ENCODE measurements at regions not wholly inside any gene's neighbourhood (a gene's known extent, or its start where the extent isn't known, plus 50 kb on each side); places are given as distances from the start of the nearest gene placed in this dataset.

GRCh38 chr10:78456649-78457400 is 423.2 kb downstream of the RPS24 start:
- Histone ChIP-seq H3K9me3 (ENCODE audit: low read length) (no peaks in the 10 kb centered on the region), H3K36me3 (ENCODE audit: insufficient read depth, low read length) (no peaks in the 10 kb centered on the region), H3K27me3 (ENCODE audit: control insufficient read depth in 1 of 2, insufficient read depth in 2 of 2, low read length in 2 of 2) (no peaks in the 10 kb centered on the region), H3K9ac (ENCODE audit: low read length) (no peak overlapping the region), H3K4me1 (ENCODE audit: insufficient read depth, low read length) (peaks cover 13% of the 10 kb centered on the region), H3K27ac (ENCODE audit: low read depth, low read length) (no peak overlapping the region), H3K4me3 (ENCODE audit: low read depth in 1 of 2, low read length in 2 of 2) (no peak overlapping the region)

GRCh38 chr10:78457804-78458482 is 424.3 kb downstream of the RPS24 start:
- no peak overlapping the region for H3K27ac ChIP-seq (ENCODE audit: low read depth, low read length)
- H3K4me1 ChIP-seq (ENCODE audit: insufficient read depth, low read length) = peaks cover 13% of the 10 kb centered on the region
- H3K36me3 ChIP-seq (ENCODE audit: insufficient read depth, low read length) = no peaks in the 10 kb centered on the region
- no peak overlapping the region for H3K4me3 ChIP-seq (ENCODE audit: low read depth in 1 of 2, low read length in 2 of 2)
- no peaks in the 10 kb centered on the region for H3K9me3 ChIP-seq (ENCODE audit: low read length)
- H3K27me3 ChIP-seq (ENCODE audit: control insufficient read depth in 1 of 2, insufficient read depth in 2 of 2, low read length in 2 of 2) = no peaks in the 10 kb centered on the region
- H3K9ac ChIP-seq (ENCODE audit: low read length) = no peak overlapping the region

DNA sequence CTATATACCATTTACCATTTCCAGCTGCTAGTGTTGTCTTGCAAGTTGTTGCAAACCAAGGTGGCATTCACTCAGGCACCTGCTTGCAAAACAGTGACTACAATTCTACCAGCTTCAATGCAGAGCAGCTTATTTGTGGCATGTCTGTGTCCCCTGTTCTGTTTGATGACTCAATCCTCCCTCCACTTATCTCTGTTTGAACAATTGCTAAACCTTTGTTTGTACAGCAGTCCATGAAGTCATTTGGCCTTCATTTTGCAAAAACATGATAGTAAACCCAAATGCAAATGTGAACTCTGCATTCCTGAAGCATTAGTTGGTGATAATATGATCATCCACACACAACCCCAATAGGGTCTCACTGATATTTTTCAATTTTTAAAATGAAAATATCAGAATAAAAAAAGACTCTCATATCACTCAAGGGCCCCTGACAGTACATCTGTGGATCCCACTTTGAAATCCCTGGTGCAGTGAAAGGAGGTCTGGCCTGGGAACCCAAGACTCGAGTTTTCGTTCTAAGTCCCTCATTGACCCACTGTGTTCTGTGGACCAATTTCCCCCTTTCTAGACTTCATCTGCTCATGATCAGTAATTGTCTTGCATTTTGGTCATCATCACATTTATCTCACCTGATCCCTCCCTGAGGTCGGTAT is 425.4 kb downstream of the RPS24 start:
- peaks cover 13% of the 10 kb centered on the region for H3K4me1 ChIP-seq (ENCODE audit: insufficient read depth, low read length)
- H3K9me3 ChIP-seq (ENCODE audit: low read length) = no peaks in the 10 kb centered on the region
- no peak overlapping the region for H3K27ac ChIP-seq (ENCODE audit: low read depth, low read length)
- H3K4me3 ChIP-seq (ENCODE audit: low read depth in 1 of 2, low read length in 2 of 2) = no peak overlapping the region
- H3K9ac ChIP-seq (ENCODE audit: low read length) = no peak overlapping the region
- no peaks in the 10 kb centered on the region for H3K27me3 ChIP-seq (ENCODE audit: control insufficient read depth in 1 of 2, insufficient read depth in 2 of 2, low read length in 2 of 2)
- no peaks in the 10 kb centered on the region for H3K36me3 ChIP-seq (ENCODE audit: insufficient read depth, low read length)

DNA sequence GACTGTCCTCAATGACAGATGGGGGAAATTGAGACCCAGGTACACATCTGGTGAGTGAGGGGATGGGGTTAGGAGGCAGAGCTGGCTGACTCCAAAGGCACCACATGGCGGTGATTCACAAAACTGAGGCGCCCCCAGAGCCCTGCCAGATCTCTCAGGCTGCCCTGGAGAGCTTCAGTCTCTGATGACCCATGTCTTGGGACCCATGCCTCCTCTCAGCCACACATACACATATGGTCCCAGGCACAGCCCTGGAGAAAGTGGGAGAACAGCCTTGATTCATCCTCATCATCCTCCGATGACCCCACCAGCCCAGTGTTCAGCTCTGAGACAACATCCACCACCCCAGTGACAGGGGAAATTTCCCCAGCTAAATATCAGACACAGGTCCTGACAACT is 426.0 kb downstream of the RPS24 start:
- H3K4me1 ChIP-seq (ENCODE audit: insufficient read depth, low read length) = peaks cover 13% of the 10 kb centered on the region
- H3K27me3 ChIP-seq (ENCODE audit: control insufficient read depth in 1 of 2, insufficient read depth in 2 of 2, low read length in 2 of 2) = no peaks in the 10 kb centered on the region
- H3K9me3 ChIP-seq (ENCODE audit: low read length) = no peaks in the 10 kb centered on the region
- no peaks in the 10 kb centered on the region for H3K36me3 ChIP-seq (ENCODE audit: insufficient read depth, low read length)
- no peak overlapping the region for H3K9ac ChIP-seq (ENCODE audit: low read length)
- H3K27ac ChIP-seq (ENCODE audit: low read depth, low read length) = no peak overlapping the region
- no peak overlapping the region for H3K4me3 ChIP-seq (ENCODE audit: low read depth in 1 of 2, low read length in 2 of 2)

DNA sequence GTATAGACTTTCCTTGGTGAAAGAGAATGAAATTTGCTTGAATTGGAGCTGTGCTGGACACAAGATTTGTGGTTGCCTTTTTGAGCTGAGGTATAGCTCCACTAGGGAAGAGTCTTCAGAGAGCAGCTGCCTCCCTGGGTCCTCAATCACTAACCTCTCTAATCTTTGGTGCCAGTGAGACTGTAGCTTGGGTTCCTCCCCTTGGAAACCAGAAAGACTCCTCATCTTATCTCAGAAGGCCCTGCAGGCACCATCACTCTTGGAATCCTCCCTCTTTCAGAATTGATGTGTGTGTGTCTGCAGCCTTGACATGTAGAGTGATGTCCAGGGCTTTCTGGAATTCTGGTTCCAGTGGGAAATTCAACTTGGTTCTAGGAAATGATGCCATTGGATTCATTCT is 426.5 kb downstream of the RPS24 start:
- no peaks in the 10 kb centered on the region for H3K9me3 ChIP-seq (ENCODE audit: low read length)
- H3K4me1 ChIP-seq (ENCODE audit: insufficient read depth, low read length) = peaks cover 9% of the 10 kb centered on the region
- no peaks in the 10 kb centered on the region for H3K36me3 ChIP-seq (ENCODE audit: insufficient read depth, low read length)
- H3K27ac ChIP-seq (ENCODE audit: low read depth, low read length) = no peak overlapping the region
- H3K9ac ChIP-seq (ENCODE audit: low read length) = no peak overlapping the region
- no peaks in the 10 kb centered on the region for H3K27me3 ChIP-seq (ENCODE audit: control insufficient read depth in 1 of 2, insufficient read depth in 2 of 2, low read length in 2 of 2)
- H3K4me3 ChIP-seq (ENCODE audit: low read depth in 1 of 2, low read length in 2 of 2) = no peak overlapping the region

DNA sequence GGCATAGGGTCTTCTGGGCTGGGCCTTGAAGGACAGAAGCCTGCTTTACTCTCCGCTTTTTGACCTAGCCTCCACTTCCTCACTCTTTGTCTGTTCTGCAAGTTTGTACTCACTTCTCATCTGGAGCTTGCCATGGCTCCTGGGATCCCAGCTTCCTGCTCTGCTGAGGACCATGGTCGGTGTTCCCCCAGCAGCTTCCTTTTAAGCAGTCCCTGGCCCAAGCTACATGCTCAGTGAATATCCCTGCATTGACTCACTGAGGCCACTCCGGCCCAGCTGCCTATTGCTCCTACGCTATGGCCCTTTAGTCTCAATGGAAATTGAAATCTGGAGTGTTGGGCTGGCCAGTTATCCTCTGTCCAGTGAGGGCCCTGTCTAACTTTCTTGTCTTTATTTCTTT is 427.7 kb downstream of the RPS24 start:
- no peaks in the 10 kb centered on the region for H3K4me1 ChIP-seq (ENCODE audit: insufficient read depth, low read length)
- no peak overlapping the region for H3K9ac ChIP-seq (ENCODE audit: low read length)
- H3K4me3 ChIP-seq (ENCODE audit: low read depth in 1 of 2, low read length in 2 of 2) = no peak overlapping the region
- H3K27ac ChIP-seq (ENCODE audit: low read depth, low read length) = no peak overlapping the region
- H3K9me3 ChIP-seq (ENCODE audit: low read length) = no peaks in the 10 kb centered on the region
- H3K27me3 ChIP-seq (ENCODE audit: control insufficient read depth in 1 of 2, insufficient read depth in 2 of 2, low read length in 2 of 2) = no peaks in the 10 kb centered on the region
- H3K36me3 ChIP-seq (ENCODE audit: insufficient read depth, low read length) = no peaks in the 10 kb centered on the region

DNA sequence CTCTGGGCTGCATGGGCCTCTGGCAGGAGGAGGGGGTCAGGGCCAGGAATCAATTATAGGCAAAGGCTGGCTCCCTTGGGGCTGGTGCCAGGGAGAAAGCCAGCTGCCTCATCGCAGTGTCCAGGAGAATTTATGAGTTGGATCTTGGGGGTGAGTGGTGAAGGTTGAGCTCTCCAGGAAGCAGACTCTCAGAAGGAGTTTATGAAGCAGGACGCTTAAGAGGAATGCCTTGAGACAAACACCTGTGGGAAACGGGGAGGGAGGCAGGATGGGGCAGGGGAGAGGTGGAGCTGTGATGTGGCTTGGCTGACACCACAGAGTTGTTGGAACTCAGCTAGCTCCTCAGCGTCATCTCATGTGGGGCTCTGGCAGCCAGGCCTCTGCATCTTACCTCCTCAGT is 428.5 kb downstream of the RPS24 start:
- Histone ChIP-seq H3K27ac (ENCODE audit: low read depth, low read length) (no peak overlapping the region), H3K4me3 (ENCODE audit: low read depth in 1 of 2, low read length in 2 of 2) (no peak overlapping the region), H3K9me3 (ENCODE audit: low read length) (no peaks in the 10 kb centered on the region), H3K36me3 (ENCODE audit: insufficient read depth, low read length) (no peaks in the 10 kb centered on the region), H3K27me3 (ENCODE audit: control insufficient read depth in 1 of 2, insufficient read depth in 2 of 2, low read length in 2 of 2) (no peaks in the 10 kb centered on the region), H3K9ac (ENCODE audit: low read length) (no peak overlapping the region), H3K4me1 (ENCODE audit: insufficient read depth, low read length) (no peaks in the 10 kb centered on the region)

- H3K27me3 ChIP-seq (ENCODE audit: control insufficient read depth in 1 of 2, insufficient read depth in 2 of 2, low read length in 2 of 2) = no peaks in the 10 kb centered on the region
- H3K27ac ChIP-seq (ENCODE audit: low read depth, low read length) = no peak overlapping the region
- H3K9me3 ChIP-seq (ENCODE audit: low read length) = no peaks in the 10 kb centered on the region
- no peaks in the 10 kb centered on the region for H3K36me3 ChIP-seq (ENCODE audit: insufficient read depth, low read length)
- H3K9ac ChIP-seq (ENCODE audit: low read length) = no peak overlapping the region
- H3K4me3 ChIP-seq (ENCODE audit: low read depth in 1 of 2, low read length in 2 of 2) = no peak overlapping the region
- H3K4me1 ChIP-seq (ENCODE audit: insufficient read depth, low read length) = no peaks in the 10 kb centered on the region
These were observed 429.1 kb downstream of the RPS24 start for GRCh38 chr10:78462726-78463228.

DNA sequence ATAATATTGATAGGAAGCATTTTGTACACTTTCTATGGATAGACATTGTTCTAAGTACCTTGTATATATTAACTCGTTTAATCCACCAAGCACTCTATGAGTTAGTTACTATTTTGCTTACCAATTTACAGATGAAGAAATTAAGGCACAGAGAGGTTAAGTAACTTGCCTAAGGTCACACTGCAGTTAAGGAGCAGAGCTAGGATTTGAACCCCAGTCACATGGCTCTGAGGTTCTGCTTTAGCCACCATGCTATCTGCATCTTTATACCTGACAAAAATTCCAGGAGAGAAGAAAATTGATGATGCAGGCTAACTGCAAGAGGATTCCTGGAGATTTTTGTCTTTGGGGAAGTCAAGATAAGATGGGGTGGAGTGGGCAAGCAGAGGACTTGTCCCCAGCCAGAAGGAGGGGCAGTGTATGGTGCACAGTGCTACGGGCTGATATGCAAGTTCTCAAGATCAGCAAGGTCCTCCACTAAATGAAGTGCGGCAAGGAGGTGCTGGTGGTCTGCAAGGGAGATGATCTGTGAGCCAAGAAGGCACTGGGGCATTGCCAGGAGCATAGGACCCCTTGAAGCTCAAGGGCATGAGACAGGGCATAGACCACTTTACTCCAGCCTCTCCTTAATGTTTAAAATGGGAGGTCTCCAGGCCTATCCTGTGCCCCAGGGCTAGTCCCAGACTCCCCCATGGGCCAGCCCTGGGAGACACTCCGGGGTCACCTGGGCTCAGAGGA is 430.6 kb downstream of the RPS24 start:
- Histone ChIP-seq H3K9ac (ENCODE audit: low read length) (no peak overlapping the region), H3K27me3 (ENCODE audit: control insufficient read depth in 1 of 2, insufficient read depth in 2 of 2, low read length in 2 of 2) (no peaks in the 10 kb centered on the region), H3K4me1 (ENCODE audit: insufficient read depth, low read length) (no peaks in the 10 kb centered on the region), H3K9me3 (ENCODE audit: low read length) (no peaks in the 10 kb centered on the region), H3K4me3 (ENCODE audit: low read depth in 1 of 2, low read length in 2 of 2) (no peak overlapping the region), H3K36me3 (ENCODE audit: insufficient read depth, low read length) (no peaks in the 10 kb centered on the region), H3K27ac (ENCODE audit: low read depth, low read length) (no peak overlapping the region)

- no peaks in the 10 kb centered on the region for H3K4me1 ChIP-seq (ENCODE audit: insufficient read depth, low read length)
- no peaks in the 10 kb centered on the region for H3K9me3 ChIP-seq (ENCODE audit: low read length)
- no peaks in the 10 kb centered on the region for H3K36me3 ChIP-seq (ENCODE audit: insufficient read depth, low read length)
- no peaks in the 10 kb centered on the region for H3K27me3 ChIP-seq (ENCODE audit: control insufficient read depth in 1 of 2, insufficient read depth in 2 of 2, low read length in 2 of 2)
- no peak overlapping the region for H3K9ac ChIP-seq (ENCODE audit: low read length)
- no peak overlapping the region for H3K4me3 ChIP-seq (ENCODE audit: low read depth in 1 of 2, low read length in 2 of 2)
- H3K27ac ChIP-seq (ENCODE audit: low read depth, low read length) = no peak overlapping the region
These were observed 431.2 kb downstream of the RPS24 start for GRCh38 chr10:78464856-78465267.

GRCh38 chr10:78465431-78465830 is 431.8 kb downstream of the RPS24 start:
- no peaks in the 10 kb centered on the region for H3K36me3 ChIP-seq (ENCODE audit: insufficient read depth, low read length)
- H3K9me3 ChIP-seq (ENCODE audit: low read length) = no peaks in the 10 kb centered on the region
- H3K27ac ChIP-seq (ENCODE audit: low read depth, low read length) = no peak overlapping the region
- no peak overlapping the region for H3K9ac ChIP-seq (ENCODE audit: low read length)
- H3K4me3 ChIP-seq (ENCODE audit: low read depth in 1 of 2, low read length in 2 of 2) = no peak overlapping the region
- no peaks in the 10 kb centered on the region for H3K27me3 ChIP-seq (ENCODE audit: control insufficient read depth in 1 of 2, insufficient read depth in 2 of 2, low read length in 2 of 2)
- peaks cover 5% of the 10 kb centered on the region for H3K4me1 ChIP-seq (ENCODE audit: insufficient read depth, low read length)
